Uterus (tissue), 2 donors: ENCODE measurements at regions not wholly inside any gene's neighbourhood (a gene's known extent, or its start where the extent isn't known, plus 50 kb on each side); places are given as distances from the start of the nearest gene placed in this dataset.

Experiments
- CTCF ChIP-seq, 4 experiments: fragments of 200-600 bp in 2 of 4; fragments of 450-650 bp in 2 of 4; sonication (generic) in 2 of 4; IDR thresholded peaks; one replicate each; pipeline ENCODE4 v1.5.1; 2016 to 2019; ENCODE audit warnings: antibody characterized with exemption in 4 of 4, mild to moderate bottlenecking in 2 of 4, moderate library complexity in 1 of 4
- POLR2A ChIP-seq, 2 donors: fragments of 450-650 bp; IDR thresholded peaks; one replicate each; pipeline ENCODE4 v1.6.1; 2016; ENCODE audit warnings: antibody characterized with exemption in 2 of 2, mild to moderate bottlenecking in 1 of 2, moderate library complexity in 1 of 2

DNA sequence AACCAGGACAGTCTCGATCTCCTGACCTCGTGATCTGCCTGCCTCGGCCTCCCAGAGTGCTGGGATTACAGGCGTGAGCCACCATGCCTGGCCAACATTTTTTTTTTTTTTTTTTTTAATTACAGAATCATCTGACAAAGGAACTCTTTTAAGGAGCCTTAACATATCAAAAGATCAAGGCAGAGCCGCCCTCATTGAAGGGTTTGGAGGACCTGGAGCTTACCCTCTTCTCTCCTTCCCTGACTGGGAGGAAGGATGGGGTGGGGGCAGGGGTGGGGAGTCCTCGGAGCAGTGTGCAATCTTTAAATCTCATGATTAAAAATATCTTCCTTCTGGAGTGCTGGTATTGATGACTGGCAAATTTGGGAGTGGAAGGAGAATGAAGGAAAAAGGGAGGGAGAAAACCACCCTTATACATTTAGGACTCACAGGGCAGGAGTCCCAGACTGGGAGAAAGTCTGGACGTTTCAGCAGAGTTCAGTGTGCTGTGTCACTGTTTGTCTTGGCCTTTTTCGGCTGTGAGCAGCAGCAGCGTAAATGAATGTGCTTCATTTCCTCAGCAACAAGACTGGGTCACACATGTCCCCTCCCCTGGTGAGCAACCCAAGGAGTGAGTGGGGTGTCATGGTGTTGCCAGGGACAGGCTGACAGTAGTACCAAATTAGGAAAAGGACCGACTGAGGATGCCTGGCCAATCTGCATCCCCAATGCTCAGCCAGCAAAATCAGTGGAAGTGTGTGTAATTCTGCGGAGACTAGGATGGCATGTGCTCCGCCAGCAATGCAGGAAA, 115.3 kb upstream of the BNC2 start:
- TF ChIP-seq CTCF (IDR thresholded peaks at IDR 0.05) = no peak
- no peak for TF ChIP-seq POLR2A (IDR thresholded peaks at IDR 0.05)
